HG02798 (cell line): ENCODE measurements at regions not wholly inside any gene's neighbourhood (a gene's known extent, or its start where the extent isn't known, plus 50 kb on each side); places are given as distances from the start of the nearest gene placed in this dataset.

ENCODE experiments used
- ATAC-seq: cut with Tn5 transposase; IDR thresholded peaks from one replicate; pipeline ENCODE4 v1.9.1; 2021; ENCODE audit warnings: mild to moderate bottlenecking; ENCODE audit not compliant: unreplicated experiment, poor library complexity

GRCh38 chr3:174633342-174633741 is 225.8 kb upstream of the NAALADL2 start:
- no peak for ATAC-seq

- no peak for ATAC-seq
Observed at GRCh38 chr3:174636451-174636850, 222.7 kb upstream of the NAALADL2 start.

- ATAC-seq, result no peak
Observed at GRCh38 chr3:174639406-174639805, 219.7 kb upstream of the NAALADL2 start.

- ATAC-seq, result no peak
Observed at GRCh38 chr3:174639970-174640369, 219.2 kb upstream of the NAALADL2 start.

GRCh38 chr3:174640932-174641331 is 218.2 kb upstream of the NAALADL2 start:
- no peak for ATAC-seq

- no peak for ATAC-seq
Observed at GRCh38 chr3:174644287-174644686, 214.8 kb upstream of the NAALADL2 start.

- ATAC-seq, result no peak
Observed at GRCh38 chr3:174651951-174652350, 207.2 kb upstream of the NAALADL2 start.

GRCh38 chr3:174659511-174659910 is 199.6 kb upstream of the NAALADL2 start:
- ATAC-seq, result no peak

- ATAC-seq, result no peak
Observed at GRCh38 chr3:174662653-174663052, 196.5 kb upstream of the NAALADL2 start.

GRCh38 chr3:174667386-174667785 is 191.7 kb upstream of the NAALADL2 start:
- ATAC-seq, result no peak

- no peak for ATAC-seq
Observed at GRCh38 chr3:174675406-174675805, 183.7 kb upstream of the NAALADL2 start.

- ATAC-seq, result no peak
Observed at GRCh38 chr3:174681784-174682183, 177.3 kb upstream of the NAALADL2 start.

GRCh38 chr3:174685796-174686195 is 173.3 kb upstream of the NAALADL2 start:
- ATAC-seq, result no peak

- ATAC-seq, result no peak
Observed at GRCh38 chr3:174697310-174697709, 161.8 kb upstream of the NAALADL2 start.

GRCh38 chr3:174700736-174701135 is 158.4 kb upstream of the NAALADL2 start:
- no peak for ATAC-seq

- no peak for ATAC-seq
Observed at GRCh38 chr3:174710612-174711011, 148.5 kb upstream of the NAALADL2 start.

GRCh38 chr3:174715386-174715785 is 143.7 kb upstream of the NAALADL2 start:
- no peak for ATAC-seq

- ATAC-seq, result no peak
Observed at GRCh38 chr3:174716956-174717505, 142.1 kb upstream of the NAALADL2 start.

- no peak for ATAC-seq
Observed at GRCh38 chr3:174720717-174721116, 138.4 kb upstream of the NAALADL2 start.

- ATAC-seq, result no peak
Observed at GRCh38 chr3:174725303-174725702, 133.8 kb upstream of the NAALADL2 start.

- no peak for ATAC-seq
Observed at GRCh38 chr3:174737966-174738365, 121.2 kb upstream of the NAALADL2 start.

- ATAC-seq, result no peak
Observed at GRCh38 chr3:174749143-174749542, 110.0 kb upstream of the NAALADL2 start.
